ENCODE measurements at regions not wholly inside any gene's neighbourhood (a gene's known extent, or its start where the extent isn't known, plus 50 kb on each side); places are given as distances from the start of the nearest gene placed in this dataset.

GRCh38 chr4:149245333-149245732 is 570.3 kb downstream of the IQCM start:
- Histone ChIP-seq H3K4me1 (ENCODE audit: low read length) (peaks cover 7% of the 10 kb centered on the region), H3K79me2 (ENCODE audit: low read length) (no peaks in the 10 kb centered on the region), H4K20me1 (ENCODE audit: insufficient read depth, low read length) (no peaks in the 10 kb centered on the region), H3K4me3 (ENCODE audit: low read length) (no peak overlapping the region), H2AFZ (ENCODE audit: low read depth, low read length) (no peak overlapping the region), H3K27ac (ENCODE audit: low read length) (no peak overlapping the region), H3K27me3 (ENCODE audit: low read depth, low read length) (no peaks in the 10 kb centered on the region), H3K9me3 (ENCODE audit: insufficient read depth, low read length) (no peaks in the 10 kb centered on the region), H3K9ac (ENCODE audit: low read length) (no peak overlapping the region), H3K36me3 (replicated peaks; ENCODE audit: low read depth, low read length) (no peaks in the 10 kb centered on the region), H3K4me2 (ENCODE audit: low read length) (no peak overlapping the region)
- no peak for TF ChIP-seq EZH2phosphoT487 (IDR thresholded peaks at IDR 0.05; ENCODE audit: low read depth)
- TF ChIP-seq, protein P1, sequence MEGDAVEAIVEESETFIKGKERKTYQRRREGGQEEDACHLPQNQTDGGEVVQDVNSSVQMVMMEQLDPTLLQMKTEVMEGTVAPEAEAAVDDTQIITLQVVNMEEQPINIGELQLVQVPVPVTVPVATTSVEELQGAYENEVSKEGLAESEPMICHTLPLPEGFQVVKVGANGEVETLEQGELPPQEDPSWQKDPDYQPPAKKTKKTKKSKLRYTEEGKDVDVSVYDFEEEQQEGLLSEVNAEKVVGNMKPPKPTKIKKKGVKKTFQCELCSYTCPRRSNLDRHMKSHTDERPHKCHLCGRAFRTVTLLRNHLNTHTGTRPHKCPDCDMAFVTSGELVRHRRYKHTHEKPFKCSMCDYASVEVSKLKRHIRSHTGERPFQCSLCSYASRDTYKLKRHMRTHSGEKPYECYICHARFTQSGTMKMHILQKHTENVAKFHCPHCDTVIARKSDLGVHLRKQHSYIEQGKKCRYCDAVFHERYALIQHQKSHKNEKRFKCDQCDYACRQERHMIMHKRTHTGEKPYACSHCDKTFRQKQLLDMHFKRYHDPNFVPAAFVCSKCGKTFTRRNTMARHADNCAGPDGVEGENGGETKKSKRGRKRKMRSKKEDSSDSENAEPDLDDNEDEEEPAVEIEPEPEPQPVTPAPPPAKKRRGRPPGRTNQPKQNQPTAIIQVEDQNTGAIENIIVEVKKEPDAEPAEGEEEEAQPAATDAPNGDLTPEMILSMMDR (IDR thresholded peaks at IDR 0.05; ENCODE audit: low read depth, low read length) = no peak

DNA sequence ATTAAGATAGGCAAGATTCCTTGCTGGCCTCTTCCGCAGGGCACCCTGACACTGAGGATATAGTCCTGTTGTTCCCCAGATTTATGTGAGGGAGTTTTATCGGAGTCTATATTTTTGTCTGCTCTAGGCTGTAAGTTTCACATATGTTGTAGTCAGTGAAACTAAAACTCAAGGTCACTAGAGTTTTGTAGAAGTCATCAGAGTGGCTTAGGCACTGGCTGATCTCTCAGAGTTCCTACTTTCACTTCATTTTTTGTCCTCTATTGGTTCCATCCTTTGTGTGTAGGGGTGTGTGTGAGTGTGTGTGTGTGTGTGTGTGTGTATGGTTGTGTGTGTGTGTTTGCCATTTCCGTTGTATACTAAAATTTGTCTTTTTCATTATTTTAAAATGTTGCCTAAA is 577.5 kb downstream of the IQCM start:
- Histone ChIP-seq H4K20me1 (ENCODE audit: insufficient read depth, low read length) (no peaks in the 10 kb centered on the region), H3K27ac (ENCODE audit: low read length) (peak overlapping the region; percentile 24; the same call in 1 of the 2 replicates), H3K4me1 (ENCODE audit: low read length) (peaks cover 10% of the 10 kb centered on the region), H3K4me3 (ENCODE audit: low read length) (no peak overlapping the region), H3K9ac (ENCODE audit: low read length) (no peak overlapping the region), H3K79me2 (ENCODE audit: low read length) (no peaks in the 10 kb centered on the region), H3K9me3 (ENCODE audit: insufficient read depth, low read length) (no peaks in the 10 kb centered on the region; the same call in 1 of the 2 replicates), H3K4me2 (ENCODE audit: low read length) (peak overlapping the region; percentile 31), H2AFZ (ENCODE audit: low read depth, low read length) (no peak overlapping the region), H3K27me3 (ENCODE audit: low read depth, low read length) (no peaks in the 10 kb centered on the region), H3K36me3 (replicated peaks; ENCODE audit: low read depth, low read length) (no peaks in the 10 kb centered on the region)
- no peak for TF ChIP-seq EZH2phosphoT487 (IDR thresholded peaks at IDR 0.05; ENCODE audit: low read depth)

DNA sequence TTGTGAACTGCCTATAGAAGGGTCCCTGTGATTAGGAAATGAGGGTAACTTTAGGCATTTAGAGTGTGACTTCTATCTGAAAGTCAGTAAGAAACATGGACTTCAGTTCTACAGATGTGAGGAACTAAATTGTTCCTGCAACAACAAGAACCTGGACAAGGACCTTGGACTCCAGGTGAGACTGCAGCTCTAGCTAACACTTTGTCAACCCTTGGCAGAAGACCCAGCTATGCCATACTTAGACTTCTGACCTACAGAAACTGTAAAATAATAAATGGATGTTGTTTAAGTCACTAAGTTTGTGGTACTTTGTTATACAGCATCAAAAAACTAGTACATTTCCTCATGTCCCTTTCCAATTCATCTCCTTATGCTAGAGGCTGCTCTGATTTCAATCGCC is 580.8 kb downstream of the IQCM start:
- TF ChIP-seq, protein P1 (IDR thresholded peaks at IDR 0.05; ENCODE audit: low read depth, low read length) = no peak
- TF ChIP-seq EZH2phosphoT487 (IDR thresholded peaks at IDR 0.05; ENCODE audit: low read depth) = no peak
- H3K4me2 ChIP-seq (ENCODE audit: low read length) = no peak overlapping the region
- H3K27me3 ChIP-seq (ENCODE audit: low read depth, low read length) = no peaks in the 10 kb centered on the region
- H3K79me2 ChIP-seq (ENCODE audit: low read length) = no peaks in the 10 kb centered on the region
- H3K27ac ChIP-seq (ENCODE audit: low read length) = no peak overlapping the region
- no peak overlapping the region for H3K4me3 ChIP-seq (ENCODE audit: low read length)
- H3K9me3 ChIP-seq (ENCODE audit: insufficient read depth, low read length) = no peaks in the 10 kb centered on the region; the same call in 1 of the 2 replicates
- no peak overlapping the region for H2AFZ ChIP-seq (ENCODE audit: low read depth, low read length)
- no peaks in the 10 kb centered on the region for H4K20me1 ChIP-seq (ENCODE audit: insufficient read depth, low read length)
- no peak overlapping the region for H3K9ac ChIP-seq (ENCODE audit: low read length)
- H3K36me3 ChIP-seq (replicated peaks; ENCODE audit: low read depth, low read length) = no peaks in the 10 kb centered on the region
- H3K4me1 ChIP-seq (ENCODE audit: low read length) = peaks cover 10% of the 10 kb centered on the region

DNA sequence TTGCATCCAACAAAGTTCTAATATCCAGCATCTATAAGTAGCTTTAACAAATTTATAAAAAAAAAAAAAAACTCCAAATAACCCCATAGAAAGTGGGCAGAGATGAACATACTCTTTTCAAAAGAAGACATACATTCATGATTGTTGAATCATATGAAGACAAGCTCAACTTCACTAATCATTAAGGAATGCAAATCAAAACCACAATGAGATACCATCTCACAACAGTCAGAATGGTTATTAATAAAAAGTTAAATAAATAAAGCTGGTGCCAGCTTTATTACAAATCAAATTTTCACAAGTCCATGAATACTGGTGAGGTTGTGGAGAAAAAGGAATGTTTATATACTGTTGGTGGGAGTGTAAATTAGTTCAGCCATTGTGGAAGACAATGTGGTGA is 592.0 kb downstream of the IQCM start:
- Histone ChIP-seq H3K27ac (ENCODE audit: low read length) (no peak overlapping the region), H3K9me3 (ENCODE audit: insufficient read depth, low read length) (peaks cover 12% of the 10 kb centered on the region), H3K36me3 (replicated peaks; ENCODE audit: low read depth, low read length) (no peaks in the 10 kb centered on the region), H3K27me3 (ENCODE audit: low read depth, low read length) (no peaks in the 10 kb centered on the region), H3K4me1 (ENCODE audit: low read length) (no peaks in the 10 kb centered on the region), H3K9ac (ENCODE audit: low read length) (no peak overlapping the region), H4K20me1 (ENCODE audit: insufficient read depth, low read length) (no peaks in the 10 kb centered on the region), H3K79me2 (ENCODE audit: low read length) (no peaks in the 10 kb centered on the region), H2AFZ (ENCODE audit: low read depth, low read length) (no peak overlapping the region), H3K4me3 (ENCODE audit: low read length) (no peak overlapping the region), H3K4me2 (ENCODE audit: low read length) (no peak overlapping the region)
- TF ChIP-seq, protein P1 (IDR thresholded peaks at IDR 0.05; ENCODE audit: low read depth, low read length) = no peak

GRCh38 chr4:149218672-149219071 is 597.0 kb downstream of the IQCM start:
- Histone ChIP-seq H3K79me2 (ENCODE audit: low read length) (no peaks in the 10 kb centered on the region), H3K27me3 (ENCODE audit: low read depth, low read length) (no peaks in the 10 kb centered on the region), H3K4me3 (ENCODE audit: low read length) (no peak overlapping the region), H3K36me3 (replicated peaks; ENCODE audit: low read depth, low read length) (no peaks in the 10 kb centered on the region), H4K20me1 (ENCODE audit: insufficient read depth, low read length) (no peaks in the 10 kb centered on the region), H2AFZ (ENCODE audit: low read depth, low read length) (no peak overlapping the region), H3K4me1 (ENCODE audit: low read length) (no peaks in the 10 kb centered on the region), H3K9ac (ENCODE audit: low read length) (no peak overlapping the region), H3K27ac (ENCODE audit: low read length) (no peak overlapping the region), H3K9me3 (ENCODE audit: insufficient read depth, low read length) (peaks cover 7% of the 10 kb centered on the region), H3K4me2 (ENCODE audit: low read length) (no peak overlapping the region)
- TF ChIP-seq EZH2phosphoT487 (IDR thresholded peaks at IDR 0.05; ENCODE audit: low read depth) = no peak
- TF ChIP-seq, protein P1 (IDR thresholded peaks at IDR 0.05; ENCODE audit: low read depth, low read length) = no peak

Data from OCI-LY3 (cell line).